Glomerular endothelial cell (primary cell): ENCODE measurements at regions not wholly inside any gene's neighbourhood (a gene's known extent, or its start where the extent isn't known, plus 50 kb on each side); places are given as distances from the start of the nearest gene placed in this dataset.

Source experiments
- DNase-seq: peaks from one replicate; pipeline ENCODE4 v3.0.0-alpha.2; 2011; ENCODE audit warnings: low read depth, low spot score; ENCODE audit errors: extremely low read depth

DNA sequence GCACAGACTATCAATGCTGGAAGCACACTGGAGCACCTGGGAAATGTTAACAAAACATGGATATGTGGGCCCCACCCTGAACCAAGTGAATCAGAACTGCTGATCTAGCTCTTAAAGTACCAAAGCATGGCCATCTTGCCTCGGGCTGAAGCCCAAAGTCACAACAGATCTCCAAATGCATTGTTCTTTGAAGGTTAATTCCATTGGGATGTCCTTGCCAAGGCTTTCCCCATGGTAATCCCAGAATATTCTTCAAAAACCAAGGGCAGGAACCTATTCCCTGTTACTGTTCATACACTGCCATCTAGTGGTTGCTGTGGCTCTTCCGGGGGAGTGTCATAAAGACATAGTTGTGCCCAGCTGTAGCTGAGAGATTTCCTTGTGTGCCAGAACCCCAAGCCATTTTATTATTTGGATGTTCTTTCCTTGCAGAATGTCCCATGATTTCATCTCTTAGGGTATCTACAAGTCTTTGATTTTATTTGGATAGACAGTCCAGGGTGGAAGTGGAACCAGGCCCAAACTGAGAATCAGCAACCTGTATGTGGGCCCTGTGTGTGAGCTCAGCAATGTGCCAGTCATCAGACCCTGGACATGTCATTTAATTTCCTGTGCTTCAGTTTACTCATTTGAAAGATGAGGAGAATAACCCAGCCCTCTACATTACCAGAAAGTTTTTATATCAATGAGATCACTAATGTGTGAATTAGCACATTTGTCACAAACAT lies 290.0 kb downstream of the ACTL7B start:
- peak; percentile 69 for DNase-seq

- DNase-seq: no peak
Observed at GRCh38 chr9:108562176-108562575, 293.6 kb downstream of the ACTL7B start.

DNA sequence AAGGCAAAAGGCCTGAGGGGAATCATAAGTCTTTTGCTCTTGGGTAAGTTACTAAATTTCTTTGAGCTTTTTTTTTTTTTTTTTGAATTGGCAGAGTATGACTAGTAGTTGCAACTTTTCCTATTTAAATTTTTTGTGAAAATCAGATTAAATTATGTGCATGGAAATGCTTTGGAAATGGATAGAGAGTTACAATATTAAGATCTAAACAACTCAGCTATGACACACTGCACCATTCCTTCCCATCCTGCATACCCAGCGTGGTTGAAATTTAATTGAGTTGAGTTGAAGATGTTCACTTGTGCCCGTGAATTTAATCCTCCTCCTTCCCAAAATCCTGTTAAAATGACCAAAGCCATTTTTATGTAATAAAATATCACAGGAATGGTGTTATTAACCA lies 296.4 kb downstream of the ACTL7B start:
- DNase-seq: no peak

GRCh38 chr9:108554831-108555230 lies 301.0 kb downstream of the ACTL7B start:
- no peak for DNase-seq

DNA sequence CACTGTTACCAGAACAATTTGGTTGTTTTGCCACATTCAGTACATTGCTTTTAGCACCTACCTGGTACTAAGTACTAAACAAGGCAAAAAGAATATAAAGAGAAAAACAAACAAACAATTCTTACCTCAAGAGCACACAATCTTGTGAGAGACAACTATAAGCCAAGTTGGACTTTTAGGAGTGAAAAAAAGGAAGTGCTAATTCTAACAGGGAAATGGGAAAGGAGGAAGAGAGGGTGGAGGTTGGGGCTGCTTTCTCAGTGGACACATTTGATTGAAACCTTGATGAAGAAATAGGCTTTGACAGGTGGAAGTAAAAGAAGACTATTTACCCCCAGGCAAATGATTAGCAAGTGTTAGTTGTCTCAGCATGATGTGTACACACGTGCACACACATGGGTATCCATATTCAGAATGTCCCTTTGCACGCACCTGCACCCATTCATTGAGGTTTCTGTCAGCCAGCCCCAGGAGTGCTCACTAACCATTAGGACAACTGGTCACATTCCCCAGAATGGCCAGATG lies 302.6 kb downstream of the ACTL7B start:
- no peak for DNase-seq

- no peak for DNase-seq
Observed at GRCh38 chr9:108552459-108553040, 303.2 kb downstream of the ACTL7B start.

GRCh38 chr9:108551030-108551841 lies 304.6 kb downstream of the ACTL7B start:
- DNase-seq: no peak

GRCh38 chr9:108550106-108550505 lies 305.7 kb downstream of the ACTL7B start:
- no peak for DNase-seq

- DNase-seq: no peak
Observed at GRCh38 chr9:108549184-108549583, 306.6 kb downstream of the ACTL7B start.

DNA sequence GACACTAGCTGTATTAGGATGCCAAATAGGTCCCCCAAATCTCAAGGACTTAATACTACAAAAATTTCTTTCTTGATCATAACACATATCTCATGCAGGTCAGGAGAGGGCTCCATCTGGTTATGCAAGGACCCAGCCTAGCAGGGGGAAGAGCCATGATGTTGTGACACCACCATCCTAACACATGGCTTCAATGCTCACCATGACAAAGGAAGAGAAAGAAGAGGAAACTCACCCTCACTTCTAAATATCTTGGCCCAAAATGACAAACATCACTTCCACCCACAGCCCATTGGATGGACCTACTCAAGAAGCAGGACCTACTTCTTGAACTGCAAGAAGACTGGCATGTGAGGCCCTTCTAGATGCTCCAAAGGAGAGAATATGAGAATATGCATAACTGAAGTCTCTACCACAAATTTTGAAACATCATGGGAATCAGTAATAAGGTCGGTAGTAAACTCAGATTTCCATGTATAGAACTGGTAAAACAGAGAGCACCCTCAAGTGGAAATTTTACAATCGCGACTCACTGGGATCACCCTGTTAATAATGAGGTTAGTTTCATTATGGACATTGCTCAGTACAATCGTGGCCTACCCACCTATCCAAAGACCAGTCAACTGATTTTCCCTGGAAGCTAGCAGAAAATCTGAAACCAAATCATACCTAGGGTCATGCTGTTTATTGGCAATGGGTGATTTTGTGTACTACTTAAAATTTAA lies 308.2 kb downstream of the ACTL7B start:
- DNase-seq: no peak

- no peak for DNase-seq
Observed at GRCh38 chr9:108546215-108546614, 309.6 kb downstream of the ACTL7B start.

DNA sequence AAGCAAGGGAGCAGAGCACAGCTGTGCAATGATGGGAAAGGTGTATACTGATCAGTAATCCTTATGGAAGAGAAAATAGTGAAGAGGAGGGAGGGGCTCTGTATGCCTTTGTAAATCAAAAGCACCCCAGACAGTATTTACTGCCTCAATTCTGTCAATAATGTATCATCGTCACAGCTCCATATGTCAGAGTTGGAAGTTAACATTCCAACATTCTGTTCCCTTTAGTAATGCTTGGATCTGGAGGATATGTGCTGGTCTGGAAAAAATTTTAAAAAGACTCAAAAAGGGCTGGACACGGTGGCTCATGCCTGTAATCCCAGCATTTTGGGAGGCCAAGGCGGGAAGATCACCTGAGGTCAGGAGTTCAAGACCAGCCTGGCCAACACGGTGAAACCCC lies 310.4 kb downstream of the ACTL7B start:
- no peak for DNase-seq

DNA sequence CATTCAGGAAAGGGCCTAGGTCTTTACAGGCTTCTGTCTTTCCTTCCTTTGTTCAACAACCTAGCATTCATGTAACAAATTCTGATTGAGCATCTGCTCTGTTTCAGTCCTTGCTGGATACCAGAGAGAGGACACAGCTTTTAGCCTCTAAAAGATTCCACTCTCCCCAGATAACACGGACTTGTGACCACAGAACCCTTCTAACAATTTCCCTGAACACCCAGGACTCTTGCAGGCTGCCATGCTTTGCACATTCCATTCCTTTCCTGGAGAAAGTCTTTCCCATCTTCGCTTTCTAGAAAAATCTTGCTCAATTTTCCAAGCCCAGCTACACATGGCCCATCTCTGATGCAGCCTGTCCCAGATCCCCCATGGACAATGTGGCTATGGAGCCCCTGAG lies 310.9 kb downstream of the ACTL7B start:
- no peak for DNase-seq

GRCh38 chr9:108543251-108543778 lies 312.5 kb downstream of the ACTL7B start:
- DNase-seq: no peak

- no peak for DNase-seq
Observed at GRCh38 chr9:108537756-108538155, 318.0 kb downstream of the ACTL7B start.

DNA sequence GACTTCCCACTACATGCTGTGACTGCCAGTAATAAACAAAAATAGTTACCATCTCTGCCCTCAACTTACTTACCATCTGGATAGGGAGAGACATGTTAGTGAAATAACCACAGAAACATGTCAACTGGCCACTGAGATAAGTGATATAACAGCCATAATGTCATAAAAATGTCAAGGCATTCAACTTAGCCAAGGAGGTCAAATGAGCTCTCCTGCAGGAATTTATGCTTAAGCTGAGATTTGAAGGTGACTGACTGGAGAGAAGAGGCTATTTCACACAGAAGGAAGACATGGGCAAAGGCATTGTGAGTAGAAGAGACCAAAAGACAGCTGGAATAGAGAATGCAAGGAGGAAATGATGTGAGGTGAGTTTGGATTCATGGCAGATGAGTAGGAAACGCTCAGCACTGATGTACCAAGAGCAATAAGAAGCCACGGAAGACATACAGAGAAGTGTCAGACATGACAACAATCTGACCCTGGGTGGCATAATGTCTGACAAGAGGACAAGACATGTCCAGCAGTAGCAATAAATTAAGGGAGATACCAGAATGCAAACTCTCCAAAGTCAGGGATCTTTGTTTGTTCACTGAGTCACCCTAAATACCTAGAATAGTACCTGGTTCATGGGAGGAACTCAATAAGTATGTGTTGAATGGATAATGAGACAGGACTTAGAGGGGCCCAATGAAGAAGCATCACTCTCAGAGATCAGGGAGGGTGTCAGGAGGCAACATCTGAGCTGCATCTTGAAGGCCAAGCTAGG lies 318.8 kb downstream of the ACTL7B start:
- DNase-seq: no peak

DNA sequence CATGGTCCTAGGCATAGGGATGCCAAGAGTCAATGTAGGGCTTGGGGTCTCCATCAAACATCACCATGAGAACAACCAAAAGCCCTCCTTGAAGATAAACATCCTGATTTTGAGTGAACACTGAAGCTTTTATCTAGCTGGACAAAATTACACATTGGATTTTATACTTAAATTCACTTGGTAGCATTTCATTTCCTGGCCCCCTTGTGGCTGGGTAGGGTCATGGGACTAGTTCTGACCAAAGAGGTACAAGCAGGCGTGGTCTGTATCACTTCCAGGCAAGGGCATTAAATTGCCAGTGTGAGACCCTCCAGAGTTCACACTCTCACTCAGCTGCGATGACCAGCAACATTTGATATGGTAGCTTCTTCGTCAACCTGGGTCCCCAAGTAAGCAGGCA lies 320.3 kb downstream of the ACTL7B start:
- no peak for DNase-seq

DNA sequence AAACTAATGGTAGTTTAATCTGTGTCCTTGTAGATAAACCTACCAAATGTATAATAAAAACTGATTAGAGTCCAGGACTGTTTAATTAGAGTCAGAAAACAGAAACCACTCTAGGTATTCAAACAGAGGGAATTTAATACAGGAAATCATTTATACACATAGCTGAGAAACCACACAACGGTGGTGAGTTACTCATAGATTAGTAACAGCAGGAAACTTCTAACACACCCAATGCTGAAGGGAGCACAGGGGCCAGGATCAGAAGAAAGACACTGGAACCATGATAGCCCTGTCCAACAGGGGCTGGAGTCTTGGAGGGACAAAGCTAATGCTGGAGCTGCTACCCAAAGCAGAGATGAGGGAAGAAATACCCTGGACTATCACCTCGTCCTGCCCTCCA lies 321.0 kb downstream of the ACTL7B start:
- DNase-seq: no peak

- no peak for DNase-seq
Observed at GRCh38 chr9:108530141-108530540, 325.6 kb downstream of the ACTL7B start.

- no peak for DNase-seq
Observed at GRCh38 chr9:108528231-108528630, 327.6 kb downstream of the ACTL7B start.
